ENCODE measurements at regions not wholly inside any gene's neighbourhood (a gene's known extent, or its start where the extent isn't known, plus 50 kb on each side); places are given as distances from the start of the nearest gene placed in this dataset.
"Not testable (repeated sequence)": the region's sequence is repeated elsewhere in the genome, so short reads cannot be mapped to it uniquely, and the experiment has no call there.

- Histone ChIP-seq H3K4me3 (replicated peaks in 1 of 3) (no peak overlapping the region), H3K27ac (no peak overlapping the region), H3K27me3 (no peaks in the 10 kb centered on the region), H3K4me1 (no peaks in the 10 kb centered on the region), H3K9me3 (no peaks in the 10 kb centered on the region), H3K36me3 (no peaks in the 10 kb centered on the region)
- intact Hi-C loops (cut with DNase I): no loop called here
- DNase-seq: no peak
- TF ChIP-seq POLR2A (IDR thresholded peaks at IDR 0.05) (no peak), CTCF (IDR thresholded peaks at IDR 0.05) (no peak)
- 80 to 82% methylated on average over 2 of the region's 2 CpGs for WGBS, 2 donors
These were observed 612.1 kb downstream of the VGLL3 start for GRCh38 chr3:86378829-86379228.

- H3K4me3 ChIP-seq (replicated peaks in 1 of 3); intact Hi-C loops (cut with DNase I); H3K36me3 ChIP-seq; H3K27ac ChIP-seq; H3K27me3 ChIP-seq; DNase-seq; H3K9me3 ChIP-seq; H3K4me1 ChIP-seq: not testable (repeated sequence)
- WGBS, 2 donors: 92 to 96% methylated on average over 6 of the region's 6 CpGs
These were observed 655.4 kb downstream of the VGLL3 start for GRCh38 chr3:86335566-86335965.

- intact Hi-C loops (cut with DNase I): no loop called here
- TF ChIP-seq POLR2A (IDR thresholded peaks at IDR 0.05) (no peak), CTCF (IDR thresholded peaks at IDR 0.05) (no peak)
- H3K27me3 ChIP-seq: no peaks in the 10 kb centered on the region
- WGBS, 2 donors: 94 to 97% methylated on average over 3 of the region's 3 CpGs
- H3K9me3 ChIP-seq: no peaks in the 10 kb centered on the region
- H3K4me3 ChIP-seq (replicated peaks in 1 of 3): no peak overlapping the region
- no peak for DNase-seq
- H3K36me3 ChIP-seq: no peaks in the 10 kb centered on the region
- H3K27ac ChIP-seq: no peak overlapping the region
- no peaks in the 10 kb centered on the region for H3K4me1 ChIP-seq
These were observed 657.3 kb downstream of the VGLL3 start for GRCh38 chr3:86333636-86334035.

GRCh38 chr3:86303935-86304334 is 687.0 kb downstream of the VGLL3 start:
- WGBS, 2 donors: 99 to 100% methylated on average over 1 of the region's 1 CpG
- no peak for DNase-seq
- no peak for TF ChIP-seq CTCF (IDR thresholded peaks at IDR 0.05)
- TF ChIP-seq POLR2A (IDR thresholded peaks at IDR 0.05): no peak
- Histone ChIP-seq H3K4me3 (replicated peaks in 1 of 3) (no peak overlapping the region), H3K9me3 (no peaks in the 10 kb centered on the region), H3K27ac (no peak overlapping the region), H3K27me3 (no peaks in the 10 kb centered on the region), H3K4me1 (no peaks in the 10 kb centered on the region), H3K36me3 (no peaks in the 10 kb centered on the region)
- intact Hi-C loops (cut with DNase I): no loop called here

- 90 to 94% methylated on average over 22 to 25 of the region's 30 CpGs for WGBS, 2 donors
- Histone ChIP-seq H3K27me3 (no peaks in the 10 kb centered on the region), H3K27ac (no peak overlapping the region), H3K4me3 (replicated peaks in 1 of 3) (no peak overlapping the region), H3K36me3 (no peaks in the 10 kb centered on the region), H3K4me1 (no peaks in the 10 kb centered on the region), H3K9me3 (no peaks in the 10 kb centered on the region)
- no peak for DNase-seq
- no peak for TF ChIP-seq CTCF (IDR thresholded peaks at IDR 0.05)
- TF ChIP-seq POLR2A (IDR thresholded peaks at IDR 0.05): no peak
- intact Hi-C loops (cut with DNase I): no loop called here
These were observed 708.7 kb downstream of the VGLL3 start for GRCh38 chr3:86282106-86282787.

Measured in thyroid gland (tissue), 4 donors.